Activated T-cell treated with anti-CD3 and anti-CD28 coated beads for 4 hours (primary cell): ENCODE measurements at regions not wholly inside any gene's neighbourhood (a gene's known extent, or its start where the extent isn't known, plus 50 kb on each side); places are given as distances from the start of the nearest gene placed in this dataset.

Source experiments
- DNase-seq: peaks from one replicate; pipeline ENCODE4 v3.0.0-alpha.2; 2020

DNA sequence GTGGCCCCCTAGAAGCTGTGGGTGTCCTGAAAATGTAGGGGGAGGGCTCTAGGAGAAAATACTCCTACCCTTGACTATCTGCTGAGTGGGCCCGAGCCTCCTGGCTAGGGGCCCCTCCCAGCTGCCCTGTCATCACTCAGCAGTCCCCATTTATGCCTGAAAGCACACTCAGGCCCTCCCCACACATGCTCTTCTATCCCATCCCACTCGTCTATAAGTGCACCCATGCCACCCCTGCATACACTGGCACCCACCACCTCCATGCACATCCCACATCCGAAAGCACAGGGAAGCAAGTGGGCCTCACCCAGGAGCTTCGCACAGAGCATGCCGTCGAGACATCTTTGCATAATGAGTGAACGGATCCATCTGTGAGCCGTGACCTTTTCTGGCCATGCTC is 80.4 kb upstream of the POU3F1 start:
- no peak for DNase-seq

DNA sequence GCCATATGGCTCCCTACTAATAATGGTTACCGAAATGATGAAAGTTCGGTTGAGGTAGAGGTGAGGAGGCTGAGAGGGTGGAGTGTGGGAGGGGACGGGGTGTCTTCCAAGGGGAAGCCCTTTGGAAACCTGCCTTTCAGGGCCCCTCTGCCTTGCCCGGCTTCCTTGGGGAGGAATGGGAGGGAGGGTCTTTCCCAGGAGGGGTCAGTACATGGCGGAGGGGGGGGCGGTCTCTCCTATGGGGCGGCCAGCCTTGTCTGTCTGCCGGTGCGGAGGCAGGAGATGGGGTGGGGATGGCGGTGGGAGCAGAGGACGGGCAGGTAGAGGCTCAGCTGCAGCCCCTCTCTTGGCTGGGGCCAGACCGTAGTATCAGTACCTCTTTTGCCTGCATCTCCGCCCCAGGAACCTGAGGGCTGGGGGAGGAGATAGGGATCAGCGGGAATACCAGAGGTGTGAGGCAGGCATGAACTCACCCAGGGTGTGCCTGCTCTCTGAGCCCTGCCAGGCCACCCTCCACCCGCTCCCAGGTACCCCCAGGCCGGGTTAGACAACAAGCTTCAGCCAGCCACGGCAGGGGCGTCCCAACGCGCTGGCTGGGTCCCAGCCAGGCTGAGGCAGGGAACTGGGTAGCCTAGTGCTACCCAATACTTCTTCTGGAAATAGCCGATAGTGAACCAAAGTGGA is 79.4 kb upstream of the POU3F1 start:
- no peak for DNase-seq

DNA sequence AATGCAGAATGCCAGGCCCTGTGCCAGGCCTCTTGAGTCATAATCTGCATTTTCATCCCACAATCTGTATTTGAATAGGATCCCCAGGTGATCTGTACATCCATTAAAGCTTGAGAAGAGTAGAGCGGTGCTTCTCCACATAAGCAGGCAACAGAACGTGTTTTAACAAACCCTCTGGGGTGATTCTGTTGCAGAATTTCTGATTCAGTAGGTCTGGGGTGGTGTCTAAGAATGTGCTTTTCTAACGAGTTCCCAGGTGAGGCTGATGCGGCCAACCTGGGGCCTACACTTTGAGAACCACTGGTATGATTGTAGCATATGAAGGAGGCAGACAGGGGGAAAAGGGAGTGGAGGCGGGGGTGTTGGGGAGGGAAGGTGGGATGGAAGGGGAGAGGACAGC is 78.4 kb upstream of the POU3F1 start:
- DNase-seq, result no peak

DNA sequence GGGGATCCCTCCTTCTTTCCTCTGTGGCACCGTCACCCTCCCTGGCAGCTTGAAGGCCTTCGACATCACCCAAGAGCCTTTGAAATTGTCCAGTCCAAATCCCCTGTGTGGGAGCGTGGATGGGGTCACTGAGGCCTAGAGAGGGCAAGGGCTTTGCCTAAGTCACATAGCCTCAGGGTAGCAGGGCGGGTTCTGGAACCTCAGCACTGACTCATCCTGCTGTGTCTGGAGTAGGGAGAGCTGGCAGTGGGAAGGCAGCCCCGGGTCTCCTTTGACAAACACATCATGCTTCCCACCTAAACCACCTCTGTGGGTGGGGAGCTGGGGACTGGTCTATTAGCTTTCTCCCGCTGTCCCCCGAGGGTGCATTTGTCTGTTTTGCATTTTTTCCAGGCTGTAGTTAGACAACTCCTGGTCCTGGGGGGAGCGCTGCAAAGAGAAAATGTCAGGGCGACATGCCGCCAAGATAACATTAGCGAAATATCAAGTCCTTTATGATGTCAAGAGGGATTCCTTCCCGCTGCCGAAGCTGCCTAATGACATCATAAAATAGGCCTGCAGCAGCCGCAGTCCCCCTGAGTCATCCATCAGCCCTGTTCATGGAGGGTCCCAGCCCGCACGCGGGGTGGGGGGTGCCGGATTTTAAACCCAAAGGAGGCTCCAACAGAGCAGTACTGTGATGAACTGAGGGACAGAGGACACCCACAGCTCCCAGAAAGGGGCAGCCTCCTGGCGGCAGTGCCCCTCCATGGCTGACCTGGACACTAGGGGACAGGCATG is 77.0 kb upstream of the POU3F1 start:
- DNase-seq, result no peak

DNA sequence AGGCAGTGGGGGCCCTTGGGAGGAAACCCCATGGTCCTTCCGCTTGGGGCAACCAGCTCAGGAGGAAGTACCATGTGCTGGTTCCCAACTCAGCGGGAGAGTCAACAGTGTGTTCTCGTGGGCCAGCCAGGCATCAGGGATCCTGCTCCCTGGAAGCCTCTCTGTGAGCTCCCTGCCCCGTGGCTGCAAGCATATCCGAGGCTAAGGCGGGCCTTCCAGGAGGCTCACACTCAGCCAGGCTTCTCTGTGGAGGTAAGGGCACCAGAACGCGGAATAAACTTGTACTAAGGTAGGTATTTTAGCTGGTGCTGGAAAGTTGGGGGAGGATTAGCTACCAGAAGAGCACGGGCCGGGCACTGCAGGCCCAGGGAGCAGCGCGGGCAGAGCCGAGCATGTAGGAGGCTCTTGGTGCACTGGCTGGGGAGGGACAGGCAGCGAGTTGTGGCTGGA is 74.7 kb upstream of the POU3F1 start:
- DNase-seq, result no peak

DNA sequence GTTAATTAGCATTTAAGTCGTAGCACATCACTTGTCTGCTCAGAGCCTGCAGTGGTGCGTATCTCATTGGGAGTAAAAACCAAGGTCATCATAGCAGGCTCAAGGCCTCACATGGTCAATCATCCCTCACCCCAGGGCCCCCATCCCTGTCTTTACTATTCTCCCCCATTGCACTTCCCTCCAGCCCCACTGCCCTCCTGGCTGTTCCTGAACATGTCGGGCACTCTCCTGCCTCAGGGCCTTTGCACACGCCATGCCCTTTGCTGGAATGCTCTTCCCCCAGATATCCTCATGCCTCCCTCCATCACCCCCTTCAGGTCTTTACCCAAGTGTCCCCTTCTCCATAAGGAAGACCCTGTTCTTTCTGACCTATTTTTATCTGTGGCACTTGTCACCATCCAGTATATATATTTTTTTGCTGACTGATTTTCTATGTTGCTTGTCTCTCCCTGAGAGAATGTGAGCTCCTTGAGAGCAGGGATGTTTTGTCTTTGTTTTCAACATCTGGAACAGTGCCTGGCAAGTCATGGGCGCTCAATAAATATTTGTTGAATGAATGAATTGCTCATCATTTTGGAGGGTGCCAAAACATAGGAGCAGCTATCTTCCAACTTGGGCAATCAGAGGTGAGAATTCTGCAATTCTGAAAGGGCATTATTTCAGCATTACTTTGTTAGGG is 74.1 kb upstream of the POU3F1 start:
- DNase-seq, result no peak

DNA sequence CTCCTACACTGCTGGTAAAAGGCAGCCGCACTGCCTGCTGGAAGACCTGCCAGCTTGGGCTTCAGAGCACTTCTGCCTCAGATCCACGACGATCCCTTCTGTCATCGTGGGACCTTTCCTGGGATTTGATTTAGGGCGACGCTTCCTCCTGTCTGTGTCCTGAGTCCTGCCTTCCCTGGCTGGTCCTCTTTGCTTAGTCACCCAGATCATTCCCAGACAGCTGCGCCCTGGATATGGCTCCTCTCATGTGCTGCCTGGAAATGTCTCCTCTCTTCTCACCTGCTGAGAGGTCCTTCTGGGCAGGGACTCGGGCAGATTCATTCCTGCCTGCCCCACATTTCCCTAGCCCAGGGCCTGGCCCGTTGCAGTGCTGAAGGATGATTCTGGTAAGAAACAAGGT is 72.4 kb upstream of the POU3F1 start:
- DNase-seq, result no peak

DNA sequence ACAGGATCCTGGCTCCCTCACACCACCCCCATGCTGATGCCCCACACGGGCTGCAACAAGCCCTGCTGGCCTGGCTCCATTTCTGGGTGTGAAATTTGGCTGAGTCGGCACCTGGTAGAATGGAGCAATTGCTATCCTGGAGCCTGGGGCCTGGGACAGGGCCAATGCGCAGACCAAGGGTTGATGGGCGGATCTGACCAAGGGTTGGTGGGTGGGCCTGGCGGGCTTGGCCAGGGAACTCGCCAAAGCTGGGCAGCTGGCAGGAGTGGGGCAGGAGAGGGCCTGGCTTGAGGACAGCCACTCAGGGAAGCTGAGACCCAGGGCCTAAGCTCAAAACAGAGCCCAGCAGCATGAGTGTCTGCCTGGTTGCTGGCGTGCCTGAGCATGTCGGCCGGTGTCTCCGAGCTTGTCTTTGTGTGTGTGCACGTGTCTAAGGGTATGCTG is 70.9 kb upstream of the POU3F1 start:
- no peak for DNase-seq

DNA sequence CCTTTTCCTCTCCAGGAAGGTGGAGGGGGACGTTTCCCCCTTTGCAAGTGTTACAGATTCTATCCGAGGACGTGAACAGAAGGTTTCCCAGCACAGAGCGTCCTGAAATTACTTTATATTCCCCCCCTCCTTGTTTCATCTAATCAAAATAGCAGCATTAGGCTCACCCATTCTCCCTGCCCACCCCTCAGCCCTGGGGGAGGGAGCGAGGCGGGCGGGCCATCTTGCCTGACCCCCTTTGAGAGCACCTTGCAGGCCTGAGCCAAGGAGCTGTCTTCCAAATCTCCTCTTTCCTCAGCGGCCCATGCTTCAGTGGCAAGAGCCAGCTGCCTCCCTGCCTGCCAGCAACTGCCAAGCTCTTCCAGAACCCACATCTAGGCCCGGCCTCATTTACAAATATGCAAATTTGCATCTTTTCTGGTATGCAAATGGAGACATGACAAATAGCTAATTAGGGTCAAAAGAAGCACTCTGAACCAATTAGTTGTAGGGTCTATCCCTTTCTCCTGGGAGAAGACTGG is 69.1 kb upstream of the POU3F1 start:
- no peak for DNase-seq

DNA sequence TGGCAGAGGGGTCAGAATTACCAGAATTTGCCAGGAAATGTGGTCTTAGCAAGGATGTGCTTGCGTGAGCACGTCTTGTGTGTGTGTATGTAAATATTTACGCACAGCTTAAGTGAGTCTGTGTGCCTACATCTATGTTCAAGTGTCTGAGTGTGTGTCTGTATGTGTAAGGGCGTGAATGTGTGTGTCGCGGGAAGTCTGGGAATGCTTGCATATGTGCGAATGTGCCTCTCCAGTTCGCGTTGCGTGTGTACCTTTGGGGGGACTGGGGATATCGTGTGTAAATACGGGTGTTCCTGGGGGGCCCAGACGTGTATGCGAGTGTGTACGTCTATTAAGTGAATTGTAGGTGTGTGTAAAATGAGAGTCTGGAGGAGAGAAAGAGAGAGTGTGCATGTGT is 68.6 kb upstream of the POU3F1 start:
- DNase-seq, result no peak

DNA sequence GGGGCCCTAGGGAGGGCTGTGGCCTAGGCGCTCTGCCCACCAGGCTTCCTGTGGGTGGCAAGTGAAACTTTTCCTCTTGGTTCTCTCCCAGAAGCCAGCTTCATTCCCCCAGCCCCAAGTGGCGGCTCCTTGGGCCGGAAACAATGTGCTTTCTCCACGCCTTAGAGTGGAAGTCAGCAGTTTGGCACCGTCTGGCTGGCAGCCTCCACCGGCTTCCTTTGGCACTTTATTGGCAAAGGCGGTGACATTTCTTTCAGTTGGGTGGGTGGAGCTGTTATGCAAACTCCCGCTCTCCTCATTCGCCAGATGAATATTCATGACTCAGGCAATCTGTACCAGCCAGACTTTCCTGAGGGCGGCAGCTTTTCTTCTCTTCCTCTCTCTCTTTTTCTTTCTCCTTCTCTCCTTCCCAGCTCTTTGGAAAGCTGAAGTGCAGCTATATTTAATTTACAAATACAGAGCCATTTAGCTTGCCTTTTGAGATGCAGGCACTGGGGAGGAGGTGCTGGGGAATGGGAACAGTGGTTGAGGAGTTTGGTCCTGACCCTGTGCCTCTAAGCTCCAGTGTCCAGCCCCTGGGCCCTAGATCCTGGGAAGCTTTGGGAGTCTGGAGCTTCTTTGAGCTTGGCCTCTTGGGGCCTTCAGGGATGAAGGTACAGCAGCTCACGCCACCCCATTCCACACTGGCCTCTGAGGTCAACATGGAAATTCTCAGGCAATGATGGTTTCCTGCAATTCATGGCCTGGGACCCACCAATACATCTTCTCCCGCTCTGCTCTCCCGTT is 67.8 kb upstream of the POU3F1 start:
- DNase-seq, result no peak

DNA sequence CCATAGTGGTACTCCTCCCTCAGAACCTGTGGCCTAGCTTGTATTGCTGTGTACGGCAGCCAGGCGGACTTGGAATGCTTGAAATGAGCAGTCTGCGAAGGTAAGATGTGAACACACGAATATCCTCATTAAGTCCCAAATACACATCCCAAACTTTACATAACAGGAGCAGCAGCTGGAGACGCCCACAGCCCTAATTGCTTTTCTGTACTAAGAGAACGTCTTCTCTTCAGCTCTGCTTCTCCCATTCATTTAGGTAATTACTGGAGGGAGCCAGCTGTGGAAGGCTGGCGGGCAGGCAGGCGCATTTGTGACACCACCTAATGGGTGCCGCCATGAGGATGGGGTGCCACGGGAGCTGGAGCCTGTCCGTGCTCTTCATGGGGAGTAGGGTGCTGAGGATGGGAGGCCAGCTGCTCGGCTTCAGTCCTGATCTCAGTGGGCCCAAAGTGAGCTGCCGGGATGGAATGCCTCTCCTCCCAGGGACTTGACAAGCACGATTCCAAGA is 66.6 kb upstream of the POU3F1 start:
- no peak for DNase-seq

DNA sequence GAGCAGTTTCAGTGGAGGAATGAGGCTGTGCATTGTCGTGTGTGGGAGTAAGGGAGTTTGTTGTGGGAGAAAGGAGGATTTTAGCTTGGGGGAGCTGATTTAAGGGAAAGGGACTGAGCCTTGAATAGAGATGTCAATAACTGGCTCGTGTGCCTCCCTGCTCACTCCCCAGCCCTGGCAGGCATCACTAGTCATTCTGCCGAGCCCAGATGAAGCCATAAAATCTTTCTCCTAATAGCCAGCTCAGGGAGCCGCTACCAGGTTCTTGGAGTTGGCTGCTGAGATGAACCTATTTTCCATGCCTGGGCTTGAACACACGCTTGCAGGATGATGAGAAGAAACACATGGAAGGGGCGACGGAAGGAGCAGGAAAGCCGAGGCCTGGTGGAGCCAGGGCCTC is 65.0 kb upstream of the POU3F1 start:
- no peak for DNase-seq

DNA sequence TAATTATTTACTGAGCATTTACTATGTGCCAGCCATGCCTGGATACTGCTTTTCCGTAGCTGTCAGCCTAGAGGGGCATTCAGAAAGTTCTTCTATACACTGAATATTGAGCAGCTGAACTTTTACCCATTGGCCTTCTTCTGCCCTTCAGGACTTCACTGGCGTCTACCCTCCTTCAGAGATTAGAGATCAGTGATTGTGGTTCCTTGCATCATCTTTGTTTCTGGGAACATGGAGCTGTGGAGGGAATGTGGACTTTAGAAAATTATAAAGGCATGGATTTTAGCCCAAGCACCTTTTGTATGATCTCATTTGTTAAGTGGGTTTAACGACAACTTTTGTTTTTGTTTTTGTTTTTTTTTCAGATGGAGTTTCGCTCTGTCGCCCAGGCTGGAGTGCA is 58.7 kb upstream of the POU3F1 start:
- no peak for DNase-seq

DNA sequence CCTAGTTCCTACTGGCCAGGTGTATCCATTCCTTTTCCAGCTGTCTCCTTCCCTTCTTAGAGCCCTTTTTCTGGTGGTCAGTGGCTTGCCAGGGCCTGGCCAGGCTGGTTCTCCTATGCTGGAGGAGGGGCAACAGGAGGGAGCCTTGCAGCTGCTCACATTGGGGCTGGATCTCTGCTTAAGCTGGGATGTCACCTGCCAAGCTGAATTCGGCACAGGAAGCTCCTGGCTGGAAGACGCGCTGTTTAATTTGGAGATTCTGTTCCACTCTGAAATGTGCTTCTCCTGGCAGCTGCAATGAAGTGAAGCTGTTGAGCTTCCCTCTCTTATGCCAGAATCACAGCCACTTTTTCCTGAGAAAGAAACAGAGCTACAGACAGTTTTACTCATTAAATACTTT is 56.0 kb upstream of the POU3F1 start:
- no peak for DNase-seq

DNA sequence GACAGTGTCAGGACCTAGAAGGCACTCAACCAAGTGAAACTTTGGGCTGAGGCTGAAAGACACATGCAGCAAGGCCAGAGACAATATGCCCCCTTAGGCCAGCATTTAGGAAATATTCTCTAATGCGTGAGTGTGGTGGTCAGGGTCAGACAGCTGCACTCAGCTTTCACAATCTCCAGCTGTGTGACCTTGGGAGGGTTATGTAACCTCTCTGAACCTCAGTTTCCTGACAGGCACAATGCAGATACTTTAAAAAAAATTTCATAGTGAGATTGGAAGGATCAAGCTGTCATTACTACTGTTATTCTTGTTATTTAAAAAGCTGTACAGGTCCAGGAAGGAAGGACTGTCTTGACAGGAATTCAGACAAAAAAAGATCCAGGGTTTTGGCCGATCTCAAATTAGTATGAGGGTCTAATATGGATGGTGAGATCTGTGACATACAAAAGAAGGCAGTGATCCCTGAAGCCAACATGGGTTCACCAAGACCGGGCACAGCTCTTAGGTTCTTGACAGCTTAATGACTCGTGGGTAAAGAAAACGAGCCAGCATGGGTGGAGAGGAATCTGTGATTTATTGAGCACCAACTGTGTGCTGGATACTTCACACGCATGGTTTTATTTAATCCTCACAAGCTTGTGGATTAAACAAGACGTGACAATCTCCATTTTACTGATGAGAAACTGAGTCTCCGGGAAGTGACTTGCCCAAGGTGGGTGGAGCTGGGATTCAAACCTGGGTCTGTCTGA is 54.6 kb upstream of the POU3F1 start:
- no peak for DNase-seq

DNA sequence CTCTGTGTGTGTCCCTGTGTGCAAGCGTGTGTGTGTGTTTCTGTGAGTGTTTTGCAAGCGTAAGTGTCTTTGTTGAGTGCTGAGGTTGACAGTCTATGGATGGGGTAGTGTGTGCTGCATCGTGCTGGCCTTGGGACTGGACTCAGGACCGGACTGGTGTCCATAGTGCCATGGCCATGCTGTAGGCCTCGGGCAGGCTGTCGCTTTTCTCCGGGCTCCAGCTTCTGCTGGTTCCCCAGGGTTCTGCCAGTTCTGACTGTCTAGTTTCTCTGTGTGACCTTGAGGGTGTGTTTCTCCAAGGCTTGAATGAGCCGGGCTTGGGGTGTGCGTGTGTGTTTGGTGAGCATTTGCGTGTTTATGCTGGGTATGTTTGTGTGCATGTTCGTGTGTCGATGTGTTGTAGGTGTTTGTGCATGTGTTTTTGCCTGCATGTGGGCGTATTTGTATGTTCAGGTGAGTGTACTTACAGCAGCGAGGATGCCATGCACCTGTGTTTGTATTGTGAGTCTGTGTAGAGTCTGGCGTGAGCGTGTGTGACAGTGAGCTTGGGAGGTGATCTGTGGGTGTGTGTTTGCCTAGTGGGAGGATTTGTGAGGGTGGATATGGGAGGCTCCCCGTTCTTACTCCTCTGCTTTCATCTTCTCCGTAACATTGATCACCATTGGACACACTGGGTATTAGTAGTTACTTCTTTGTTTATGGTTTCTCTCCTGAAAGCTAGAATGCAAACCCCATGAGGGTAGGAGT is 51.7 kb upstream of the POU3F1 start:
- no peak for DNase-seq

DNA sequence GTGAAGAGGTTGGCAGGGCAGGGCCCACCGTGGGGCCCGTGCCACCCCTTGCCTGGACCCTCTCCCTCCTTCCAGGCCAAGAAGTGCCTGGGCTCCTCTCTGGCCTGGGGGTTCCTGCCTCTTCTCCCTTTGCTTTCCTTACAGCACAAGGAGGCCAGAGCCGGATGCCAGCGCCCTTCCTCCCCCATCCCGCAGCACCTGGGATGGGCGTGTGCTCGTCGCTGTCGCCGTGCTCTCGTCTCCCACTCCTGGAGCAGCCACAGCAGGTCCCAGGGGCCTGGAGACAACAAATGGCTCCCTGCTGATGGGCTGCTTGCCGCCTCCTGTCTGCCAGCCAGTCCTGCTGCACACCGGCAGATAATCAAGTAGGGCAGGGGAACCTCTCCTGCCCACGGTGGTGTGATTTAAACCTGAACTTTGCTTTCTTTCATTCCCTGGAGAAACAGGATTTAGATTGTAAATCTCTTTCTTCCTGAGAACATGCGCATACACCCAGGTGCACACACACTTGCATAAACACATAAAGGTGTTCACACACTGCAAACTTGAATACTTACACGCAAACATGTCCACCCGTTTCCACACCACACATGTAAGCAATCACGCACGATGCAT is 50.8 kb upstream of the POU3F1 start:
- no peak for DNase-seq
